ENCODE measurements at regions not wholly inside any gene's neighbourhood (a gene's known extent, or its start where the extent isn't known, plus 50 kb on each side); places are given as distances from the start of the nearest gene placed in this dataset.
"Not testable (repeated sequence)": the region's sequence is repeated elsewhere in the genome, so short reads cannot be mapped to it uniquely, and the experiment has no call there.

DNA sequence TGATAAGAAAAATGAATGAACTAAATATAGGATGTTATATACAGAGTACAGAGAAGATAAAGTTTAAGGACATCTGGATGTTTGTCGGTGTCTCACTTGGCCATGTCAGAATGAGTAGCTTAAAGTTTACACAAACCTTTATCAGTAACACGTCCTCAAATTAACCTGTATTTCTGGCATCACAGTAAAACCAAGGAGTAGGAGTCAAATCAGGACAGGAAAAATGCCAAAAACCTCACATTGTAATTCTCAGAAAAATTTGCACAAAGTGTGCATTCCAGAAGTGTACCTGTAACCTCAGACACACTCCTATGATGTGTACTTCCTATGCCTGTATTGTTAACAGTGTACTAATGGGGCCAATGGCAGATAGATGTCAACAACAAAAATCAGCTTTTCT lies 139.3 kb downstream of the SMC2 start:
- FAIRE-seq (no peak), DNase-seq (ENCODE audit: low read depth) (no peak)
- Histone ChIP-seq H3K4me2 (ENCODE audit: low read length) (peak overlapping the region; percentile 9), H3K9ac (ENCODE audit: low read length) (peak overlapping the region; percentile 53), H3K9me3 (ENCODE audit: insufficient read depth, low read depth, low read length) (no peaks in the 10 kb centered on the region), H3K79me2 (ENCODE audit: insufficient read depth, low read length) (no peaks in the 10 kb centered on the region), H3K4me1 (ENCODE audit: insufficient read depth, low read length) (peaks cover 4% of the 10 kb centered on the region), H3K27me3 (ENCODE audit: insufficient read depth, low read length) (no peaks in the 10 kb centered on the region), H2AFZ (ENCODE audit: low read depth, low read length) (peak overlapping the region; percentile 2), H3K27ac (ENCODE audit: low read depth, low read length) (peak overlapping the region; percentile 74), H3K4me3 (ENCODE audit: insufficient read depth, low read depth, low read length) (no peak overlapping the region), H3K36me3 (ENCODE audit: insufficient read depth, low read length) (no peaks in the 10 kb centered on the region), H4K20me1 (ENCODE audit: insufficient read depth, low read length) (no peaks in the 10 kb centered on the region)
- Mint-ChIP-seq H3K27me3 (ENCODE audit: low read depth, unreplicated experiment) (no peaks in the 10 kb centered on the region), H3K27ac (ENCODE audit: unreplicated experiment) (no peak overlapping the region), H3K4me1 (ENCODE audit: low read depth, unreplicated experiment) (no peaks in the 10 kb centered on the region), H3K9me3 (ENCODE audit: unreplicated experiment) (no peaks in the 10 kb centered on the region), H3K36me3 (ENCODE audit: low read depth, unreplicated experiment) (no peaks in the 10 kb centered on the region), H3K4me3 (ENCODE audit: unreplicated experiment) (no peak overlapping the region)
- TF ChIP-seq, protein P1, sequence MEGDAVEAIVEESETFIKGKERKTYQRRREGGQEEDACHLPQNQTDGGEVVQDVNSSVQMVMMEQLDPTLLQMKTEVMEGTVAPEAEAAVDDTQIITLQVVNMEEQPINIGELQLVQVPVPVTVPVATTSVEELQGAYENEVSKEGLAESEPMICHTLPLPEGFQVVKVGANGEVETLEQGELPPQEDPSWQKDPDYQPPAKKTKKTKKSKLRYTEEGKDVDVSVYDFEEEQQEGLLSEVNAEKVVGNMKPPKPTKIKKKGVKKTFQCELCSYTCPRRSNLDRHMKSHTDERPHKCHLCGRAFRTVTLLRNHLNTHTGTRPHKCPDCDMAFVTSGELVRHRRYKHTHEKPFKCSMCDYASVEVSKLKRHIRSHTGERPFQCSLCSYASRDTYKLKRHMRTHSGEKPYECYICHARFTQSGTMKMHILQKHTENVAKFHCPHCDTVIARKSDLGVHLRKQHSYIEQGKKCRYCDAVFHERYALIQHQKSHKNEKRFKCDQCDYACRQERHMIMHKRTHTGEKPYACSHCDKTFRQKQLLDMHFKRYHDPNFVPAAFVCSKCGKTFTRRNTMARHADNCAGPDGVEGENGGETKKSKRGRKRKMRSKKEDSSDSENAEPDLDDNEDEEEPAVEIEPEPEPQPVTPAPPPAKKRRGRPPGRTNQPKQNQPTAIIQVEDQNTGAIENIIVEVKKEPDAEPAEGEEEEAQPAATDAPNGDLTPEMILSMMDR (IDR thresholded peaks at IDR 0.05; ENCODE audit: insufficient read depth, low read depth, low read length), result no peak
- TF ChIP-seq EZH2 (IDR thresholded peaks at IDR 0.05; ENCODE audit: insufficient read depth, low read length), result no peak

DNA sequence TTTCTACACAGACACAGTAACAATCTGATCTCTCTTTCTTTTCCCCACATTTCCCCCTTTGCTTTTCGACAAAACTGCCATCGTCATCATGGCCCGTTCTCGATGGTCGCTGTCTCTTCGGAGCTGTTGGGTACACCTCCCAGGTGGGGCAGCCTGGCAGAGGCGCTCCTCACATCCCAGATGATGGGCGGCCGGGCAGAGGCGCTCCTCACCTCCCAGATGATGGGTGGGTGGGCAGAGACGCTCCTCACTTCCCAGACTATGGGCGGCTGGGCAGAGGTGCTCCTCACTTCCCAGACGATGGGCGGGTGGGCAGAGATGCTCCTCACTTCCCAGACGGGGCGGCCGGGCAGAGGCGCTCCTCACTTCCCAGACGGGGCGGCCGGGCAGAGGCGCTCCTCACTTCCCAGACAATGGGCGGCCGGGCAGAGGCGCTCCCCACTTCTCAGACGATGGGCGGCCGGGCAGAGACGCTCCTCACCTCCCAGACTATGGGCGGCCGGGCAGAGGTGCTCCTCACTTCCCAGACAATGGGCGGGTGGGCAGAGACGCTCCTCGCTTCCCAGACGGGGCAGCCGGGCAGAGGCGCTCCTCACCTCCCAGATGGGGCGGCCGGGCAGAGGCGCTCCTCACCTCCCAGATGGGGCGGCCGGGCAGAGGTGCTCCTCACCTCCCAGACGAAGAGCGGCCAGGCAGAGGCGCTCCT lies 140.7 kb downstream of the SMC2 start:
- H3K9me3 Mint-ChIP-seq (ENCODE audit: unreplicated experiment); FAIRE-seq; H3K4me1 ChIP-seq (ENCODE audit: insufficient read depth, low read length); H2AFZ ChIP-seq (ENCODE audit: low read depth, low read length); H3K36me3 Mint-ChIP-seq (ENCODE audit: low read depth, unreplicated experiment); DNase-seq (ENCODE audit: low read depth); H3K27me3 Mint-ChIP-seq (ENCODE audit: low read depth, unreplicated experiment); H3K9ac ChIP-seq (ENCODE audit: low read length); H3K36me3 ChIP-seq (ENCODE audit: insufficient read depth, low read length); H3K4me3 ChIP-seq (ENCODE audit: insufficient read depth, low read depth, low read length); H3K27ac ChIP-seq (ENCODE audit: low read depth, low read length); H4K20me1 ChIP-seq (ENCODE audit: insufficient read depth, low read length); H3K4me2 ChIP-seq (ENCODE audit: low read length); H3K79me2 ChIP-seq (ENCODE audit: insufficient read depth, low read length); H3K4me1 Mint-ChIP-seq (ENCODE audit: low read depth, unreplicated experiment); H3K27ac Mint-ChIP-seq (ENCODE audit: unreplicated experiment); H3K4me3 Mint-ChIP-seq (ENCODE audit: unreplicated experiment); H3K27me3 ChIP-seq (ENCODE audit: insufficient read depth, low read length); H3K9me3 ChIP-seq (ENCODE audit: insufficient read depth, low read depth, low read length): not testable (repeated sequence)

DNA sequence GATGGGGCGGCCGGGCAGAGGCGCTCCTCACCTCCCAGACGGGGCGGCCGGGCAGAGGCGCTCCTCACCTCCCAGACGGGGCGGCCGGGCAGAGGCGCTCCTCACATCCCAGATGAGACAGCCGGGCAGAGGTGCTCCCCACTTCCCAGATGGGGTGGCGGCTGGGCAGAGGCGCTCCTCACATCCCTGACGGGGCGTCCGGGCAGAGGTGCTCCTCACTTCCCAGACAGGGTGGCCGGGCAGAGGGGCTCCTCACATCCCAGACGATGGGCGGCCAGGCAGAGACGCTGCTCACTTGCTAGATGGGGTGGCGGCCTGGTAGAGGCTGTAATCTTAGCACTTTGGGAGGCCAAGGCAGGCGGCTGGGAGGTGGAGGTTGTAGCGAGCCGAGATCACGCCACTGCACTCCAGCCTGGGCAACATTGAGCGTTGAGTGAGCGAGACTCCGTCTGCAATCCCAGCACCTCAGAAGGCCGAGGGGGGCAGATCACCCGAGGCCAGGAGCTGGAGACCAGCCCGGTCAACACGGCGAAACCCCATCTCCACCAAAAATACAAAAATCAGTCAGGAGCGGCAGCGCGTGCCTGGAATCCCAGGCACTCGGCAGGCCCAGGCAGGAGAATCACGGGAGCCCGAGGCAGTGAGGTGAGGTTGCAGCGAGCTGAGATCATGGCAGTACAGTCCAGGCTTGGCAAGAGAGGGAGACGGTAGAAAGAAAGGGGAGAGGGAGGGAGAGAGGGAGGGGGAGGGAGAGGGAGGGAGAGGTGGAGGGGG lies 141.4 kb downstream of the SMC2 start:
- not testable (repeated sequence) for H3K27ac Mint-ChIP-seq (ENCODE audit: unreplicated experiment); H3K4me1 Mint-ChIP-seq (ENCODE audit: low read depth, unreplicated experiment); H2AFZ ChIP-seq (ENCODE audit: low read depth, low read length); H4K20me1 ChIP-seq (ENCODE audit: insufficient read depth, low read length); H3K36me3 ChIP-seq (ENCODE audit: insufficient read depth, low read length); FAIRE-seq; H3K4me3 Mint-ChIP-seq (ENCODE audit: unreplicated experiment); H3K9me3 Mint-ChIP-seq (ENCODE audit: unreplicated experiment); H3K27ac ChIP-seq (ENCODE audit: low read depth, low read length); H3K9ac ChIP-seq (ENCODE audit: low read length); H3K79me2 ChIP-seq (ENCODE audit: insufficient read depth, low read length); H3K27me3 ChIP-seq (ENCODE audit: insufficient read depth, low read length); H3K4me2 ChIP-seq (ENCODE audit: low read length); H3K4me1 ChIP-seq (ENCODE audit: insufficient read depth, low read length); H3K4me3 ChIP-seq (ENCODE audit: insufficient read depth, low read depth, low read length); H3K9me3 ChIP-seq (ENCODE audit: insufficient read depth, low read depth, low read length); H3K27me3 Mint-ChIP-seq (ENCODE audit: low read depth, unreplicated experiment); DNase-seq (ENCODE audit: low read depth); H3K36me3 Mint-ChIP-seq (ENCODE audit: low read depth, unreplicated experiment)
